ENCODE measurements at regions not wholly inside any gene's neighbourhood (a gene's known extent, or its start where the extent isn't known, plus 50 kb on each side); places are given as distances from the start of the nearest gene placed in this dataset.

DNA sequence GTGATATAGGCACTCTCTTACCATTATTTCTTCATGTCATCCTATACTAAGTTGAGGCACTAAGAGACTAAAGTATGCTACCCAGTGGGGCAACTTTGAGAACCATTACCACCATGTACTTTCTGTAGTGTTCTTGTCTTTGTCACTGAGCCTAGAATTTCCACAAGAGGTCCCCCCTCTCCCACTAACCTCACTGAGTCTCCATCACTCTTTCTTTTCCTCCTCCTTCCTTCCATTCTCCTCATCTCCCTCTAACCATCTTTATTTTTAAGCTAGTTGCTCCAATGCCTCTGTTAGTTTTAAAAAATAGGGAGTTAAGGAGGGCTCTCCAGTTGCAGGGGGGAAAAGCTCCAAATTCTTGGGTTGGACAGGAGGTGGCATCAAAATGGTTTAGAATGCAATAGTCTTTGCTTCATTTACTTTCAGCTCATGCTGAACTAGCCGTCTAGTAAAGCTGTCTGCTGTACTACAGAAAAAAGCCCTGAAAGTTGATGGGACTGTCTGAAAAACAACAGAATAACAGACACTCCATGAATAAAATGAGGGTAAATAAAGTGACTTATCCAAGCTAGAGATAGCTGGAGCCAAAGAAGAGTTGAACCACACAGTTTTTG lies 85.1 kb upstream of the MYRIP start:
- TF ChIP-seq CTCF (IDR thresholded peaks at IDR 0.05; ENCODE audit: insufficient read depth, low read depth, low read length) = no peak
- TF ChIP-seq EZH2 (IDR thresholded peaks at IDR 0.05; ENCODE audit: insufficient read depth, low read length) = no peak

Measured in astrocyte (in vitro differentiated cells and primary cell).